ENCODE measurements at regions not wholly inside any gene's neighbourhood (a gene's known extent, or its start where the extent isn't known, plus 50 kb on each side); places are given as distances from the start of the nearest gene placed in this dataset.

DNA sequence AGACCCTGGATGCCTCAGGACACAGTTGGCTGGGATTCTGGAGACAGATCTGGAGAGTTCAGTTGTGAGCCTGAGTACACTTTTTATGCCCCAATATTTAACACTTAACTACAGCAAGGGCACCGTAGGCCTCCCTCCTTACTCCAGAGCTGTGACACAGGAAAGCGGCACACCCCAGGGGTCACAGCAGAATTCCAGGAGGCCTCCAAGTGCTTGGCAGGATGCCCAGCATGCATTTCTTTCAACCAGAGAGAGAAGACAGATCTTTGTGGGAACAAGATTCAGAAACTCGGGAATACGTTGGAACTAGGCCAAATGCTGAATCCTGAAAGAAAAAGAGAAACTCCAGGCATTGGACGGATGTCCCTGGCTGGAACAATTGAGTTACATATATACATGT lies 199.2 kb upstream of the NT5C1B start:
- TF ChIP-seq, protein P1, sequence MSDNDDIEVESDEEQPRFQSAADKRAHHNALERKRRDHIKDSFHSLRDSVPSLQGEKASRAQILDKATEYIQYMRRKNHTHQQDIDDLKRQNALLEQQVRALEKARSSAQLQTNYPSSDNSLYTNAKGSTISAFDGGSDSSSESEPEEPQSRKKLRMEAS (IDR thresholded peaks at IDR 0.05): no peak
- TF ChIP-seq CEBPB (IDR thresholded peaks at IDR 0.05): no peak
